Skeletal muscle cell (primary cell): ENCODE measurements at regions not wholly inside any gene's neighbourhood (a gene's known extent, or its start where the extent isn't known, plus 50 kb on each side); places are given as distances from the start of the nearest gene placed in this dataset.

Experiments
- DNase-seq: peaks from one replicate; pipeline ENCODE4 v3.0.0-alpha.2; 2010; ENCODE audit warnings: low read depth
- H3K4me3 ChIP-seq: 2 replicates; pipeline ENCODE4 v1.5.1; 2011; ENCODE audit warnings: low read depth, mild to moderate bottlenecking, control low read depth, low read length, moderate library complexity

DNA sequence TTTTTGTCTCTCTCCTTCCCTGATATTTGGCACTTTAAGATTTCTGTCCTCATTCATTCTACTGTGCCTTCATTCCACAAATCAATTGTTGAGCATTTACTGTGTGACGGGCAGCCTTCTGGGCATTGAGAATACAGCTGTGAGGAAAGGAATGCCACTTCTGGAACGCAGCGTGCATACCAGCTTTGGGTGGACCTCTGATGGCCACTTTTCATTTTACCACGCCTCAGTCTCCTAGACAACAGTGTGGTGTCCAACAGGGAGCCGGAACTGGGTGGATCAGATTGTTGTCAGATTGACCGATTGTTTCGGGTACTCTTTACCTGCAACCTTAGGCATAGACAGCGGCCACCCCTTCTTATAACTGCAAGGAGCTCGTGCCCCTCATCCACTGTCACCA lies 222.7 kb upstream of the DPP6 start:
- DNase-seq = no peak
- no peak overlapping the region for H3K4me3 ChIP-seq

DNA sequence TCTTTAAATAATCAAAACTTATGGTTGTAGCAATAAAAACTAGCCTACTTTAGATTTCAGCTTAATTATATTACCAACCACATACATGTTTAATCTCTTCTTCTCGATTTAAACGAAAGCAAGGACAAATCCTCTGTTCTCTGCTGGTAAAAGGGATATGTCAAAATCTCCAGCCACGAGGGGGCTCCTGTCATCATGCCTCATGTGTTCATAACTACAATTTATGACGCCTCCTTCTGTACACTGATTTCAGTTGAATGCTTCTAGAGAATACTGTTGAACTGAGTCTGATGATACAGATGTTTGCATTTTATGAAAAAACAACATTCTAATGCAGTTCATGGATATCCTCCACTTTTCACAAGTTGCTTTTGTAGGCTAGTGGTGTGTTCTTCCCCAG lies 220.0 kb upstream of the DPP6 start:
- no peak overlapping the region for H3K4me3 ChIP-seq
- DNase-seq = no peak

DNA sequence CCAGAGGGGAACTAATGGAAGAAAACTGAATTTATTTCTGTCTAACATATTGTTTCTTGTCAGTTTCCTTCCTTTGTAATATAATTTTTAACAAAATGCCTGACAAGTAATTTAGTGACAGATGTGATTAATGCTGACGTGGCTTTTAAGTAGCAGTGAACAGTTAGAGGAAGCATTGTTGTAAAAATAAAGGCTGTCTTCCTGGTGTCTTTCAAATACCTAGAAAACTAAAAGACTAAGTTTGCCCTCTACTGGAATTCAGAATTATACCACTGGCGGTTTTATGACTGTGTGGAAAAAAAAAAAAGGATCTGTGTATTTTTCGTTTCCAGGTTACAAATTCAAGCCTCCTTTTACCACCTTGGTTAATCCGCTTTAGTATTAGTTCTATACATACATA lies 217.1 kb upstream of the DPP6 start:
- no peak overlapping the region for H3K4me3 ChIP-seq
- DNase-seq = no peak

DNA sequence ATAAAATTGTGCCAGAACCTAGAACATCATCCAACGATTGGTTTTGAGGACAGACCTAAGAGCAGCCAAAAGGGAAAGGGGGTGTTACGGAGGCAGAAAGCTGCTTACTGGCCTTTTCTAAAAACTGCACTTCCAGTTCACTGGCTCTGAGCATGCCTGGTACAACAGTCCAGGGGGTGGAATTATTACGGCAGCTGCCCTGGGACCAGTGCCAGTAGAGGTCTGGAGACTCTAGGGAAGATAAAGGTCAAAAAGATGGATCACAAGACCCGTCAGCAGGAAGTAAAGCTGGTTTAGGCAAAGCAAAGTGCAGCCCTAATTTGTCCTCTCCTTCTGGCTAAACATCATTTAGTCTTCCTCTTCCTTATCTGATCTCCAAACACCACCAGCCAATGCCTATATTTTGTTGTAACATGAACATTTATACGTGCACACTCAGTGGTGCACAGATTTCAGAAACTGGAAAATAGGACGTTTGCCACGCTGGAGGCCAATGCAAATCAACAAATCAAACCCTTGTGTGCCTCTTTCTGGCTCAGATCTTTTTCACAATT lies 216.4 kb upstream of the DPP6 start:
- DNase-seq = no peak
- no peak overlapping the region for H3K4me3 ChIP-seq

- H3K4me3 ChIP-seq = no peak overlapping the region
- DNase-seq = no peak
Observed at GRCh38 chr7:153838591-153838990, 213.6 kb upstream of the DPP6 start.

DNA sequence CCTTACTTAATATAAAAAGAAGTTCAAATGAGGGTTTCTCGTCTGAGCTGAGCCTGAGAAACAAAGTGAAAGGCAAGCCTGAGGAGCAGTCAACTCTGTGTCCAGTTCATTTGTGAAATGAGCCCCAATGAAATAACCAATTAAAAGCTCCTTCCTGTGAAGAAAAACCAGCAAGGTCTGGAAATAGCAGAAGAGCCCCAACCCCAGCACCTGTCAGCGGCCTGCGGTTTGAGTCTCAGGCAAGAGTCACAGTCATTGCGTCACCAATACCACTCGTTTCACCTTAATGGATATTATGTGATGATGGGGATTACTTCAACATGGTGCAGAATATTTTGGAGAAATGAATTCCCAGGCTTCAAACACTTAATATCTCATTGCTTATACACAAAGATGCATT lies 211.3 kb upstream of the DPP6 start:
- H3K4me3 ChIP-seq = no peak overlapping the region
- no peak for DNase-seq

- no peak overlapping the region for H3K4me3 ChIP-seq
- no peak for DNase-seq
Observed at GRCh38 chr7:153847828-153848227, 204.4 kb upstream of the DPP6 start.

GRCh38 chr7:153852261-153852660 lies 199.9 kb upstream of the DPP6 start:
- H3K4me3 ChIP-seq = no peak overlapping the region
- DNase-seq = no peak

GRCh38 chr7:153858355-153858754 lies 193.8 kb upstream of the DPP6 start:
- DNase-seq = peak; percentile 25
- no peak overlapping the region for H3K4me3 ChIP-seq

DNA sequence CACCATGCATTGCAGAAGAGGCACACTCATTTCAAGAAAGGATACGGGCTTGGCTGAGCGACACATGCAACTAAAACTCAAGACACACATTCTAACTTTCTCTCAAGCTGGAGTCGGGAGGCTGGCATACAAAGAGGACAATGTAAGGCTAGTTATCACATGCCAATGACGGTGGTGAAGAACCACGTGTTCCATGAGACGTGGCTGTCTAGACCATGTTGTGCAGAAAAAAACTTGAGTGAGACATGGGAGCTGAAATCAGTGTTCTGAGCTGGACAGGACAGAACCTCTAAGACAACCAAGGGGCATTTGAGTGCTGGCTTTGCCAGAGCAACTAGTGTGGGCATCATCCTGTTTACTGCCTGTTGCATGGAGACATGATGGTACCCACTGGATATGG lies 193.0 kb upstream of the DPP6 start:
- H3K4me3 ChIP-seq = no peak overlapping the region

GRCh38 chr7:153886506-153887441 lies 165.4 kb upstream of the DPP6 start:
- DNase-seq = no peak
- H3K4me3 ChIP-seq = no peak overlapping the region

More for the DNA sequence above, 193.0 kb upstream of the DPP6 start:
- DNase-seq = no peak

DNA sequence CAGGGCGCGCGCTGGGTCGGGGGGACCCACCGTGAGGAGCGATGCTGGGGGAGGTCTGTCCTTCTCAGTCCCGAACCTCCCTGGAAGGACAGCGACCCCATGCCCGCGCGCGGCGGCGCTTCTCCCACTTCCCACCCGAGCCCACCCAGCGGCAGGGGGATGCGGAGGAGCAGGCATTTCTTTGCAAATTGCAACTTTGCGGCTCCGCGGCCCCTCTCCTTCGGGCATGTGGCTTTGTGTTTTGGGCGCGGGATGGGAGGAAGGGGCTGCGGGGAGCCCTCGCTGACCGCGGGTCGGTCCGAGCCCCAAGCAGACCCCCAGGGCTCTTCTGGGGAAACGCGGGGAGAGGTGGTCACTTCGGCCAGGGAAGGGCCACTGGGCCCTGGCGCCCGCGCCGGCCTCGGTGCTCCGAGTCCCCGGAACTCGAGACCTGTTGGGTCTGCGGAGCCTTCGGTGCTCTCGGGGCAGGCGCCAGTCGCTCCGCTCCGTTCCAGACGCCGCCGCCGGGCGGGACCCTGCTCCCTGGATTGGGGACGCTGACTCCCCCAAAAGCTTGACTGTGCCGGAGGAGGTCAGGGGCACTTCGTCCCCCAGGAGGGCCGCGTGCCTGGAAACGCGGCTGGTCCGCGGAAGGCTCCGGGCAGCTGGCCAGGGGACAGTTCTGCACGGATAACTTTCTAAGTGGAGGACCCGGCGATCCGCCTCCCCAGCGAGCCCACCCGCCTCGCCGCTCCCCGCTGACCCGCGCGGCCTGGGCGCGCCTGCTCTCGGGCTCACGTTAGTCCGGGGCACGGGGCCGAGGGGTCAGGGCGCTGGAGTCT lies 164.2 kb upstream of the DPP6 start:
- no peak overlapping the region for H3K4me3 ChIP-seq
- no peak for DNase-seq

GRCh38 chr7:153891990-153892389 lies 160.2 kb upstream of the DPP6 start:
- no peak overlapping the region for H3K4me3 ChIP-seq
- no peak for DNase-seq

DNA sequence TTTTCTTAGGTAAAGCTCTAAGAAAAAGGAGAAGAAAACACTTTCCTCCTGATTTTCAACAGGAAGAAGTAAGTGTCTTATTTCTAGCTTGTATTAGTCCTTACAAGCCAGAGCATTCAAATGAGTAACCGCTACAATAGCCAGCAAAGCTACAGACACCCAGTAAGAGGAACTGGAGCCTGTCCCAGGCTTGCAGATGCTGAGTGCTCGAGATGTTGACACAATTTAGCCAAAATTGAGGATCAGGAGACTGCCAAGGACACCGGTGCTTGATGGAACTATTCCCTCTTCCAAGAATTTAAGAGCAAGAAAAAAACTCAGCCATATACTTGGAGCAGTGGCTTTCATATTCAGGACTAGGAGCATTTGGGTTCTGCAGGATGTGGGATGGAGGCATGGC lies 149.3 kb upstream of the DPP6 start:
- DNase-seq = no peak
- H3K4me3 ChIP-seq = no peak overlapping the region

DNA sequence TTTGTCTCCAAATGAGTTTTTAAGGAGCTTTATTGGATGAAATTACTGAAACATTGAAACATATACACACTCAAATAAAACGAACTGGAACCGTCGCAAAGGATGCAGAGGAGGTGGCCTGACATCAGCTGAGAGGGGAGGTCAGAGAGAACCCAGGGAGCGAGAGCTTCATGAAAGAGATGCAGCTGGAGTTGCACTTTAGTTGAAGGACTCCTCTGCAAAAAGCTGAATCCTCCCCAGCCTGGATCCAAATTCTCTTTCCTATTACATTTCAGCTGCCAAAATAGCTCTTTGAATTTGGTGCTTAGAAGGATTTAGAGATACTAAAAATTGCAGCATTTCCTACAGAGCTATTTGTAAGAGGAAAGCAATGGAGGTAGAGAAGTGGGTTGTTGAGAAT lies 140.0 kb upstream of the DPP6 start:
- no peak overlapping the region for H3K4me3 ChIP-seq
- DNase-seq = no peak

GRCh38 chr7:153920126-153920525 lies 132.1 kb upstream of the DPP6 start:
- DNase-seq = no peak
- H3K4me3 ChIP-seq = no peak overlapping the region

DNA sequence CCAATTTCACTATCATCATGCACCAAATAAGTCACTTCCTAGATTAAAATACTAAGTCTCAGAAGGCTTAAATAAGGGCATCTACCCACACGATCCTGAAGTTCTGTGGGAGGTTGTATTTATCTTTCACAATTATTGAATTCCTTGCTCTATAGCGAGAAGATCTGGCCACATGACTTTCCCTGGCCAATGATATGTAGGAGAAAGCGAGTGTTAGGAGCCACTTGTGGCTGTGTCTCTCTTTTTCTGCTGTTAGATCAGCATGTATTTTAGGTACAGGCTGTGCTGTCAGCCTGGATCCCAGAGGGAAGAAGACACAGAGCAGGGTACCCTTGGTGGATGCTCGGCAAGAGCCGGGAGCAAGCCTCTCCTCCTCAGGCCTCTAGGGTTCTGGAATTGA lies 131.3 kb upstream of the DPP6 start:
- no peak for DNase-seq
- no peak overlapping the region for H3K4me3 ChIP-seq

DNA sequence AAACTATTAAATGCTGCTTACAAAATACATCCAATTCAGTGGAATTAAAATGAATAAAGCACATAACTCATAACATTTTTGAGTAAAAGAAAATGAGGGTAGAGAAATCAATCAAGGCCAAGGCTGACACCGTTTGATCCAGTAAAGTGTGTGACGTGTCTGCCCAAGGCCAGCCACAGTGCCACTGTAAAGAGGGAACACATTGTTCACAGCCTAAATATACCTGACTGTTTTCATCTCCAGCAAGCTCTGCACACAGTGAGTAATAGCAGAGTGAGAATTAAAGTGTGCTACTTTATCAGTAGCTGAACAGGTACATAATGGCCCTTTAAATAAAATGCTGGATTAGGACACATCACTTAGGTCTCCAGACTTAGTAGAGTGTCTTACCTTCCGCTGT lies 130.8 kb upstream of the DPP6 start:
- no peak overlapping the region for H3K4me3 ChIP-seq
- no peak for DNase-seq

DNA sequence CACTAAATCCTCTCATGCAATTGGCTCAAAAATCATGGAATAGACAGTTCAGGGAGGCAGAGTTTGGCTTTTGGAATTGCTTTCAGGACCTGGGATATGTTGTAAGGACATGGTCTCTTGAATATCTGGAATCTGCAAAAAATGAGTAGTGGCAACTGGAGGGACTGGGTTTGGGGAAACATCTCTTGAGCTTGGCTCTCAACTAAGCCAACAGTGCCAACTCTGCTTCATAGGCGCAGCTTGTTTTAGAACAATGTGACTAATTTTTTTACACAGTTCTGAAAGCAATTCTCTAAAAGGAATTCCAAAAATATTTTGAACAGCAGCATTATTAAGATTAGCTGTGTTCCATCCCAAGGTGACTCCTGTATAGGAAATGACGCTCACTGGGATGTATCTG lies 121.5 kb upstream of the DPP6 start:
- H3K4me3 ChIP-seq = no peak overlapping the region
- no peak for DNase-seq

- DNase-seq = no peak
Observed at GRCh38 chr7:153934048-153934447, 118.2 kb upstream of the DPP6 start.

More at GRCh38 chr7:153934048-153934447, 118.2 kb upstream of the DPP6 start:
- H3K4me3 ChIP-seq = no peak overlapping the region
